Activated CD8-positive, alpha-beta T cell treated with anti-CD3 and anti-CD28 coated beads, Interleukin-2, amount 10 ng/mL, durations not matched to agents 7 days and 5 days (primary cell): ENCODE measurements at regions not wholly inside any gene's neighbourhood (a gene's known extent, or its start where the extent isn't known, plus 50 kb on each side); places are given as distances from the start of the nearest gene placed in this dataset.

Experiments used
- ATAC-seq: fragments of 150-1000 bp; cut with Tn5 transposase; one replicate; pipeline ENCODE4 v1.10.0; 2021; ENCODE audit warnings: moderate library complexity
- CTCF ChIA-PET: fragments of 350-600 bp; sonication (Branson Sonifier 250); formaldehyde crosslinking; loops from one replicate; lab custom pipeline; 2021; ENCODE audit warnings: antibody characterized with exemption; lab: Charles Lee
- POLR2A ChIA-PET: fragments of 350-600 bp; sonication (Branson Sonifier 250); formaldehyde crosslinking; loops from one replicate; lab custom pipeline; 2021; ENCODE audit warnings: antibody characterized with exemption; lab: Charles Lee
- DNase-seq: peaks from one replicate; pipeline ENCODE4 v3.0.0-alpha.2; 2020
- H3K27ac Mint-ChIP-seq: one replicate; pipeline ENCODE4 v1.8.0; 2021; ENCODE audit warnings: mild to moderate bottlenecking, mixed read lengths
- H3K27me3 Mint-ChIP-seq: one replicate; pipeline ENCODE4 v1.8.0; 2021; ENCODE audit warnings: low read depth, mixed read lengths
- H3K36me3 Mint-ChIP-seq: one replicate; pipeline ENCODE4 v1.8.0; 2021; ENCODE audit warnings: low read depth, mixed read lengths
- H3K4me1 Mint-ChIP-seq: one replicate; pipeline ENCODE4 v1.8.0; 2021; ENCODE audit warnings: low read depth, mixed read lengths
- H3K4me3 Mint-ChIP-seq: one replicate; pipeline ENCODE4 v1.8.0; 2021; ENCODE audit warnings: mild to moderate bottlenecking, mixed read lengths
- H3K9me3 Mint-ChIP-seq: one replicate; pipeline ENCODE4 v1.8.0; 2022; ENCODE audit warnings: mixed read lengths; ENCODE audit not compliant: insufficient read depth

GRCh38 chr14:104253223-104253822, 114.9 kb downstream of the KIF26A start:
- Mint-ChIP-seq H3K27me3 (peaks cover 14% of the 10 kb centered on the region), H3K4me1 (no peaks in the 10 kb centered on the region), H3K36me3 (peaks cover 3% of the 10 kb centered on the region), H3K4me3 (no peak overlapping the region), H3K27ac (no peak overlapping the region), H3K9me3 (no peaks in the 10 kb centered on the region)
- CTCF ChIA-PET: no interaction called here
- ATAC-seq (no peak), DNase-seq (no peak)
- POLR2A ChIA-PET: no interaction called here

- Mint-ChIP-seq H3K9me3 (no peaks in the 10 kb centered on the region), H3K27ac (no peak overlapping the region), H3K4me3 (no peak overlapping the region), H3K36me3 (peaks cover 3% of the 10 kb centered on the region), H3K4me1 (no peaks in the 10 kb centered on the region), H3K27me3 (peaks cover 18% of the 10 kb centered on the region)
- ChIA-PET CTCF (no interaction called here), POLR2A (no interaction called here)
- no peak for DNase-seq
- ATAC-seq: no peak
Measured at GRCh38 chr14:104253901-104254353, 115.5 kb downstream of the KIF26A start.

- POLR2A ChIA-PET: no interaction called here
- H3K27ac Mint-ChIP-seq: no peak overlapping the region
- ATAC-seq (no peak), DNase-seq (no peak)
- peaks cover 24% of the 10 kb centered on the region for H3K27me3 Mint-ChIP-seq
- H3K9me3 Mint-ChIP-seq: no peaks in the 10 kb centered on the region
- CTCF ChIA-PET: no interaction called here
- no peak overlapping the region for H3K4me3 Mint-ChIP-seq
- H3K4me1 Mint-ChIP-seq: no peaks in the 10 kb centered on the region
- H3K36me3 Mint-ChIP-seq: peaks cover 3% of the 10 kb centered on the region
Measured at GRCh38 chr14:104254735-104255400, 116.5 kb downstream of the KIF26A start.

GRCh38 chr14:104256025-104256424, 117.6 kb downstream of the KIF26A start:
- ATAC-seq: no peak
- Mint-ChIP-seq H3K9me3 (no peaks in the 10 kb centered on the region), H3K27me3 (peaks cover 31% of the 10 kb centered on the region), H3K4me3 (no peak overlapping the region), H3K4me1 (no peaks in the 10 kb centered on the region), H3K36me3 (peaks cover 3% of the 10 kb centered on the region), H3K27ac (no peak overlapping the region)
- no peak for DNase-seq
- ChIA-PET POLR2A (no interaction called here), CTCF (no interaction called here)

GRCh38 chr14:104262515-104263514, 124.4 kb downstream of the KIF26A start:
- ATAC-seq: no peak
- DNase-seq: no peak
- no peaks in the 10 kb centered on the region for H3K9me3 Mint-ChIP-seq
- H3K27me3 Mint-ChIP-seq: peaks cover 20% of the 10 kb centered on the region
- no peaks in the 10 kb centered on the region for H3K36me3 Mint-ChIP-seq
- no peak overlapping the region for H3K27ac Mint-ChIP-seq
- H3K4me3 Mint-ChIP-seq: no peak overlapping the region
- CTCF ChIA-PET: no interaction called here
- POLR2A ChIA-PET: no interaction called here
- H3K4me1 Mint-ChIP-seq: peaks cover under 1% of the 10 kb centered on the region

GRCh38 chr14:104263675-104264358, 125.4 kb downstream of the KIF26A start:
- Mint-ChIP-seq H3K4me1 (peaks cover 5% of the 10 kb centered on the region), H3K27me3 (peaks cover 15% of the 10 kb centered on the region), H3K9me3 (no peaks in the 10 kb centered on the region), H3K4me3 (no peak overlapping the region), H3K27ac (no peak overlapping the region), H3K36me3 (no peaks in the 10 kb centered on the region)
- ChIA-PET POLR2A (no interaction called here), CTCF (no interaction called here)
- DNase-seq (no peak), ATAC-seq (no peak)

GRCh38 chr14:104264495-104265265, 126.3 kb downstream of the KIF26A start:
- peaks cover 5% of the 10 kb centered on the region for H3K4me1 Mint-ChIP-seq
- no peak for DNase-seq
- H3K27me3 Mint-ChIP-seq: peaks cover 7% of the 10 kb centered on the region
- H3K36me3 Mint-ChIP-seq: no peaks in the 10 kb centered on the region
- no peak overlapping the region for H3K4me3 Mint-ChIP-seq
- ChIA-PET CTCF (no interaction called here), POLR2A (no interaction called here)
- ATAC-seq: no peak
- no peak overlapping the region for H3K27ac Mint-ChIP-seq
- no peaks in the 10 kb centered on the region for H3K9me3 Mint-ChIP-seq

- CTCF ChIA-PET: no interaction called here
- ATAC-seq: no peak
- H3K27ac Mint-ChIP-seq: no peak overlapping the region
- DNase-seq: no peak
- no peaks in the 10 kb centered on the region for H3K36me3 Mint-ChIP-seq
- H3K9me3 Mint-ChIP-seq: no peaks in the 10 kb centered on the region
- no peak overlapping the region for H3K4me3 Mint-ChIP-seq
- H3K4me1 Mint-ChIP-seq: peaks cover 5% of the 10 kb centered on the region
- POLR2A ChIA-PET: no interaction called here
- H3K27me3 Mint-ChIP-seq: no peaks in the 10 kb centered on the region
Measured at GRCh38 chr14:104265918-104266630, 127.7 kb downstream of the KIF26A start.

- no peak for ATAC-seq
- H3K27ac Mint-ChIP-seq: no peak overlapping the region
- H3K27me3 Mint-ChIP-seq: no peaks in the 10 kb centered on the region
- no peak overlapping the region for H3K4me3 Mint-ChIP-seq
- H3K9me3 Mint-ChIP-seq: no peaks in the 10 kb centered on the region
- POLR2A ChIA-PET: no interaction called here
- peaks cover 5% of the 10 kb centered on the region for H3K4me1 Mint-ChIP-seq
- CTCF ChIA-PET: no interaction called here
- H3K36me3 Mint-ChIP-seq: no peaks in the 10 kb centered on the region
- no peak for DNase-seq
Measured at GRCh38 chr14:104266631-104267575, 128.5 kb downstream of the KIF26A start.

- Mint-ChIP-seq H3K36me3 (no peaks in the 10 kb centered on the region), H3K9me3 (no peaks in the 10 kb centered on the region), H3K27me3 (no peaks in the 10 kb centered on the region), H3K27ac (no peak overlapping the region), H3K4me3 (no peak overlapping the region), H3K4me1 (peaks cover 5% of the 10 kb centered on the region)
- no peak for ATAC-seq
- no peak for DNase-seq
- CTCF ChIA-PET: no interaction called here
- POLR2A ChIA-PET: interaction anchor here (0.6 kb wide), 1 partner anchor 1161 kb away, joined by 3 read pairs; no protein-coding TSS in a partner anchor
Measured at GRCh38 chr14:104267895-104268294, 129.5 kb downstream of the KIF26A start.
